WTC11 (cell line): ENCODE measurements at regions not wholly inside any gene's neighbourhood (a gene's known extent, or its start where the extent isn't known, plus 50 kb on each side); places are given as distances from the start of the nearest gene placed in this dataset.

ENCODE experiments used
- ATAC-seq: fragments of 200-7000 bp; cut with Tn5 transposase; 2 replicates; pipeline ENCODE4 v1.10.0; 2021; ENCODE audit warnings: mild to moderate bottlenecking, moderate library complexity
- CTCF ChIA-PET: fragments of 300-600 bp; sonication (Branson Sonifier 250); formaldehyde crosslinking; loops from one replicate; lab custom pipeline; 2021; ENCODE audit warnings: antibody characterized with exemption; lab: Charles Lee
- POLR2A ChIA-PET: fragments of 350-600 bp; sonication (Branson Sonifier 250); formaldehyde crosslinking; loops from one replicate; lab custom pipeline; 2021; ENCODE audit warnings: antibody characterized with exemption; lab: Charles Lee
- DNase-seq: peaks from one replicate; pipeline ENCODE4 v3.0.0; 2021; ENCODE audit warnings: low spot score
- H3K27ac Mint-ChIP-seq: 2 replicates; pipeline ENCODE4 v1.8.0; 2021; ENCODE audit warnings: mixed read lengths
- H3K27me3 Mint-ChIP-seq: 2 replicates; pipeline ENCODE4 v1.8.0; 2021; ENCODE audit warnings: low read depth, mild to moderate bottlenecking, moderate library complexity, mixed read lengths
- H3K36me3 Mint-ChIP-seq: 2 replicates; pipeline ENCODE4 v1.8.0; 2021; ENCODE audit warnings: mixed read lengths
- H3K4me1 Mint-ChIP-seq: 2 replicates; pipeline ENCODE4 v1.8.0; 2022; ENCODE audit warnings: mixed read lengths
- H3K4me3 Mint-ChIP-seq: 2 replicates; pipeline ENCODE4 v1.8.0; 2021; ENCODE audit warnings: mild to moderate bottlenecking, moderate library complexity, mixed read lengths
- H3K9me3 Mint-ChIP-seq: 2 replicates; pipeline ENCODE4 v1.8.0; 2021; ENCODE audit warnings: mixed read lengths
- CREM ChIP-seq: sonication (generic); formaldehyde crosslinking; IDR thresholded peaks from 2 replicates; pipeline ENCODE4 v1.8.1; 2022; ENCODE audit warnings: mild to moderate bottlenecking, missing genetic modification reagents, moderate library complexity
- CTCF ChIP-seq: fragments of 200-600 bp; IDR thresholded peaks from 2 replicates; pipeline ENCODE4 v1.8.0; 2022; ENCODE audit warnings: antibody characterized with exemption
- EMX1 ChIP-seq: fragments of 250-450 bp; sonication (Bioruptor Pico); IDR thresholded peaks from 2 replicates; pipeline ENCODE4 v1.8.0; 2021; ENCODE audit warnings: mild to moderate bottlenecking
- ETV6 ChIP-seq: sonication (generic); formaldehyde crosslinking; IDR thresholded peaks from 2 replicates; pipeline ENCODE4 v1.8.1; 2022; ENCODE audit warnings: mild to moderate bottlenecking, missing genetic modification reagents
- FOXP1 ChIP-seq: sonication (generic); formaldehyde crosslinking; IDR thresholded peaks from 2 replicates; pipeline ENCODE4 v1.8.0; 2022; ENCODE audit warnings: missing genetic modification reagents, mild to moderate bottlenecking, moderate library complexity, borderline replicate concordance
- MAX ChIP-seq: sonication (generic); formaldehyde crosslinking; IDR thresholded peaks from 2 replicates; pipeline ENCODE4 v1.8.0; 2022; ENCODE audit warnings: mild to moderate bottlenecking, missing genetic modification reagents
- NFE2L1 ChIP-seq: sonication (generic); formaldehyde crosslinking; IDR thresholded peaks from 2 replicates; pipeline ENCODE4 v1.8.1; 2023; ENCODE audit warnings: missing genetic modification reagents
- NFYB ChIP-seq: sonication (generic); formaldehyde crosslinking; conservative IDR thresholded peaks from 2 replicates; pipeline ENCODE4 v1.8.0; 2022; ENCODE audit warnings: low read depth, missing genetic modification reagents
- SMAD3 ChIP-seq: sonication (generic); formaldehyde crosslinking; IDR thresholded peaks from 2 replicates; pipeline ENCODE4 v1.8.0; 2022; ENCODE audit warnings: missing genetic modification reagents, mild to moderate bottlenecking, borderline replicate concordance
- USF2 ChIP-seq: sonication (generic); formaldehyde crosslinking; IDR thresholded peaks from 2 replicates; pipeline ENCODE4 v1.8.1; 2023; ENCODE audit warnings: mild to moderate bottlenecking, missing genetic modification reagents, moderate library complexity
- ZBTB21 ChIP-seq: sonication (generic); formaldehyde crosslinking; IDR thresholded peaks from 2 replicates; pipeline ENCODE4 v1.8.1; 2023; ENCODE audit warnings: mild to moderate bottlenecking, missing genetic modification reagents, borderline replicate concordance
- ZNF121 ChIP-seq: sonication (generic); formaldehyde crosslinking; IDR thresholded peaks from 2 replicates; pipeline ENCODE4 v1.8.0; 2023; ENCODE audit warnings: missing genetic modification reagents
- ZNF232 ChIP-seq: sonication (generic); formaldehyde crosslinking; IDR thresholded peaks from 2 replicates; pipeline ENCODE4 v1.8.0; 2022; ENCODE audit warnings: mild to moderate bottlenecking, missing genetic modification reagents
- TF ChIP-seq, protein P1 (sequence below): sonication (generic); formaldehyde crosslinking; IDR thresholded peaks from 2 replicates; pipeline ENCODE4 v1.8.0; 2023; ENCODE audit warnings: missing genetic modification reagents, mild to moderate bottlenecking, borderline replicate concordance

DNA sequence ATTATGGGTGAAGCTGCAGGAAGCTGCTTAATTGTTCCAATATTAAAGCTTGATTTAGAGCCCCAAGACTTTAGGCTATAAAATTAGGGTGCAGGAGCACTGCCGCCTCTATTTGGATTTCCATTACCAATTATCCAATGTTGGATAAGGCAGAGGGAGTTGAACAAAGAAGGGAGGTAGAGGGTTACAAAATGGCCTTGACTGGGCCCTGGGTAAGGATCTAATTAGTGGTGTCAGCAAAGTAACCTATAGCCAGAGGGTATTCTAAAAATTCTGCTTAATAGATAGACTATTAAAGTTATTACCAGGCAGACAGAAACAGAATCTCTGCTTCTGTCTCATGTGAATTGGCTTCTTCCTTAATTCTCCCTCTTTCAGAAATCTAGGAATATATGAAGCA is 50.3 kb upstream of the DPPA4 start (continued):
- no peak for TF ChIP-seq ZNF121 (CRISPR knock-in tag)
- no peak for TF ChIP-seq EMX1
- TF ChIP-seq SMAD3 (CRISPR knock-in tag), result no peak
- no peak for TF ChIP-seq CTCF
- TF ChIP-seq, protein P1, sequence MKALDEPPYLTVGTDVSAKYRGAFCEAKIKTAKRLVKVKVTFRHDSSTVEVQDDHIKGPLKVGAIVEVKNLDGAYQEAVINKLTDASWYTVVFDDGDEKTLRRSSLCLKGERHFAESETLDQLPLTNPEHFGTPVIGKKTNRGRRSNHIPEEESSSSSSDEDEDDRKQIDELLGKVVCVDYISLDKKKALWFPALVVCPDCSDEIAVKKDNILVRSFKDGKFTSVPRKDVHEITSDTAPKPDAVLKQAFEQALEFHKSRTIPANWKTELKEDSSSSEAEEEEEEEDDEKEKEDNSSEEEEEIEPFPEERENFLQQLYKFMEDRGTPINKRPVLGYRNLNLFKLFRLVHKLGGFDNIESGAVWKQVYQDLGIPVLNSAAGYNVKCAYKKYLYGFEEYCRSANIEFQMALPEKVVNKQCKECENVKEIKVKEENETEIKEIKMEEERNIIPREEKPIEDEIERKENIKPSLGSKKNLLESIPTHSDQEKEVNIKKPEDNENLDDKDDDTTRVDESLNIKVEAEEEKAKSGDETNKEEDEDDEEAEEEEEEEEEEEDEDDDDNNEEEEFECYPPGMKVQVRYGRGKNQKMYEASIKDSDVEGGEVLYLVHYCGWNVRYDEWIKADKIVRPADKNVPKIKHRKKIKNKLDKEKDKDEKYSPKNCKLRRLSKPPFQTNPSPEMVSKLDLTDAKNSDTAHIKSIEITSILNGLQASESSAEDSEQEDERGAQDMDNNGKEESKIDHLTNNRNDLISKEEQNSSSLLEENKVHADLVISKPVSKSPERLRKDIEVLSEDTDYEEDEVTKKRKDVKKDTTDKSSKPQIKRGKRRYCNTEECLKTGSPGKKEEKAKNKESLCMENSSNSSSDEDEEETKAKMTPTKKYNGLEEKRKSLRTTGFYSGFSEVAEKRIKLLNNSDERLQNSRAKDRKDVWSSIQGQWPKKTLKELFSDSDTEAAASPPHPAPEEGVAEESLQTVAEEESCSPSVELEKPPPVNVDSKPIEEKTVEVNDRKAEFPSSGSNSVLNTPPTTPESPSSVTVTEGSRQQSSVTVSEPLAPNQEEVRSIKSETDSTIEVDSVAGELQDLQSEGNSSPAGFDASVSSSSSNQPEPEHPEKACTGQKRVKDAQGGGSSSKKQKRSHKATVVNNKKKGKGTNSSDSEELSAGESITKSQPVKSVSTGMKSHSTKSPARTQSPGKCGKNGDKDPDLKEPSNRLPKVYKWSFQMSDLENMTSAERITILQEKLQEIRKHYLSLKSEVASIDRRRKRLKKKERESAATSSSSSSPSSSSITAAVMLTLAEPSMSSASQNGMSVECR (CRISPR knock-in tag), result no peak
- TF ChIP-seq ZNF232 (CRISPR knock-in tag), result no peak

- Mint-ChIP-seq H3K36me3 (no peaks in the 10 kb centered on the region), H3K4me1 (peaks cover 49% of the 10 kb centered on the region), H3K4me3 (no peak overlapping the region), H3K27ac (peak overlapping the region; percentile 20; the same call in 1 of the 2 replicates), H3K27me3 (no peaks in the 10 kb centered on the region), H3K9me3 (no peaks in the 10 kb centered on the region)
- DNase-seq (no peak), ATAC-seq (no peak)
- no peak for TF ChIP-seq FOXP1 (CRISPR knock-in tag)
- TF ChIP-seq USF2 (CRISPR knock-in tag), result no peak
- TF ChIP-seq NFE2L1 (CRISPR knock-in tag), result no peak
- TF ChIP-seq ETV6 (CRISPR knock-in tag), result no peak
- no peak for TF ChIP-seq ZBTB21 (CRISPR knock-in tag)
- TF ChIP-seq NFYB (CRISPR knock-in tag), result no peak
- TF ChIP-seq MAX (CRISPR knock-in tag), result no peak
- no peak for TF ChIP-seq CREM (CRISPR knock-in tag)
- ChIA-PET POLR2A (interaction anchor here (0.6 to 1.2 kb wide), 2 partner anchors 8 to 30 kb away, joined by 3 read pairs; no protein-coding TSS in a partner anchor), CTCF (interaction anchor here (1.3 kb wide), 1 partner anchor 9 kb away, joined by 4 read pairs; no protein-coding TSS in a partner anchor)
Measured at GRCh38 chr3:109387201-109387600, 49.9 kb upstream of the DPPA4 start.
